NCI-H146 treated with DMSO at 0.1 percent for 48 hours (cell line): ENCODE measurements at regions not wholly inside any gene's neighbourhood (a gene's known extent, or its start where the extent isn't known, plus 50 kb on each side); places are given as distances from the start of the nearest gene placed in this dataset.

Experiments used
- DNase-seq: peaks from one replicate; lab custom pipeline; 2025; ENCODE audit not compliant: unreplicated experiment; lab: John Stamatoyannopoulos, UW

GRCh38 chr3:65118912-65119499, 431.2 kb upstream of the ADAMTS9 start:
- DNase-seq, result no peak

DNA sequence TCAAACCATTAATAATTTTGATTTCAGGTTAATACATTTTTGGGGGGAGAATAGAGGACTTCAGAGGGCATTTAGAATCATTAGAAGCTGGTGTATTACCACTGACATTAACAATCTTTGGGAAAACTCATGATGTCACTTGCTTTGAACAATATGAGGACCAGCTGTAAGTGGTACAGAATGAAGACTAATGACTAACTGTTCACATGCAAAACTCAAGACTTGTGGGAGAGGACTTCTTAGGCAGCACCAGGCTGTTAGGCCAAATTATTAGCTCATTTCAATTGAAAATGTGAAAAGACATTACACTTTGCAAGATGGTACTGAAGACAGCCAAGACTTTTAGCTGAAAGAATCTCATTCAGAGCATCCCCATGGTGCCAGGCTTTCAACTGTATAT, 426.2 kb upstream of the ADAMTS9 start:
- no peak for DNase-seq

- DNase-seq, result no peak
Measured at GRCh38 chr3:65112751-65113300, 425.0 kb upstream of the ADAMTS9 start.

- DNase-seq, result no peak
Measured at GRCh38 chr3:65110661-65111060, 422.9 kb upstream of the ADAMTS9 start.

- no peak for DNase-seq
Measured at GRCh38 chr3:65109966-65110500, 422.2 kb upstream of the ADAMTS9 start.

DNA sequence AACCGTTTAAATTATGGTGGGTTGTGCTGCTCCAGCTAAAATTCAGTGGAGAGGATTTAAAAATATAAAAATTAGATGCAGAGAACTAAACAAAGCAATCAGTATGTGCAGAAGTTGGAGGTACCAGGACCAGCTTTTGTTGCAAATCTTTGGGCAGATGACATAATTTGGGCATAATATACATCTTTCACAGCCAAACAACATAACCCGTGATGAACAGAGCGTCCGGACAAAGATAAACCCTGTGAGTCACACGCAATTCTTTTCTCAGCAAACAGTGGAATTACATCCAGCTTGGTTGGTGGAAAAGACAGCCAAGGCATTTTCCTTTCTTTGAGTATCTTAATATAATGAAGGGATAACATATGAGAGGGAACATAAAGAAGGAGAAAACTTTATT, 419.4 kb upstream of the ADAMTS9 start:
- DNase-seq, result no peak

DNA sequence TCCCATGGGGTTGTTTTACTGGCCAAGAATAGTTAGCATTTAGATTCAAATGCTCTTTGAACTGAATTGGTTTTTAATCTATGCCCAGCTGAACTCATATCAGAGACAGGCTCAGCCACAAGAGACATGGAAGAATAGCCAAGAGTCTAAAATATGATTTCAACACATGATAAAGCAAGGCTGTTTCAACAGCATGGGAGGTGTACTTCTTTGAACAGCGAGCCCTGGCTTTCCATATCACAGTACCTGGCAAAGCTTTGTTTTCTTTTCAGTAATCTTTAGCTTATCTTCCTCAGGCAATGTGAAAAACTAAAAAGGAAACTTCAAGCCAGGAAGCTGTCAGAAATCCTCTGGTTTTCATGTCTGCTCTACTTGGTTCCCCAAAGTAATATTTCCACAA, 413.6 kb upstream of the ADAMTS9 start:
- DNase-seq, result no peak

GRCh38 chr3:65098400-65098799, 410.6 kb upstream of the ADAMTS9 start:
- no peak for DNase-seq

DNA sequence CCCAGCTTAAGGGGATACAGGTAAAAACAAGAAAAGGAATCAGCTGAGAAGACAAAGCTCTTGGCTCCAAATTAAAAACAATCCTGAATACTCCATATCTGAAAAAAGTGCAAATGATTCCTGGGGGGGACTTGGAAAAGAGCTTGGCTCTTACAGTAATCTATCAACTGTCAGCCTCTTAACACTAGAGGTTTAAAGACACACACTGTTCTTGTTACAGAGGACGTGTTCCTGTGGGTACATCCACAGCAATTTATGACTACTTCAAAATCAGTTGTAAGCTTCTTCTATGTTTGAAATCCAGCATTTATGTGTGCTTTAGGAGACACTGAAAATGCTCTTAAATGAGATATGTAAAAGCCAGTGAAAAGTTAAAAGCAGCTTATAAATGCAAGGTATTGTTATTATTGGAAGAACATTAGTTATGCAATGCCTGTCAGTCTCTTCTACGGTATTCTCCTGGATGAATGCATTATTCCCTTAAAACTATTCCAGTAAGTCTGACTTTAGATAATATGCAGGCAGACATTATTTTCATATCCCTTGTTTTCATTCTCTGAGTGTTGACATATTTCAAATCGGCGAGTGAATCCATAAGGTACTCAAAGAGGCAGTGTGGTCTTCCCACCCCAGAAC, 408.4 kb upstream of the ADAMTS9 start:
- DNase-seq, result no peak

DNA sequence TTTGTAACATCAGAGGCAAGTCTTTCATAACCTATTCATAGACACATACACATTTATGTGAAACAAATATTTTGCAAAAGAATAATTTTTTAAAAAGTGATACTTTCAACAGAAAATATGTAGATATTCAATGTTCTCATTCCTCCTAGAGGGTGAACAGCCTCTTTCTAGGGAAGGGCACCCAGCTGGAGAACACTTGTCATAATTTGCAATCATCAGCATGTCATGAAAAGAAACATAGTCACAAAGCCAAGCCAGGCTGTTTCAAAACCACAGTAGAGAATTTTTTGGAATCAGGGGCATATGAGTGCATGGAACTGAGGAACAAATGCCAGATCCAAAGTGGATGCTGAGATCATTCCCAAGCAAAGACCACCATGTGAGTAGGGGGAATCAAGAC, 406.9 kb upstream of the ADAMTS9 start:
- no peak for DNase-seq

DNA sequence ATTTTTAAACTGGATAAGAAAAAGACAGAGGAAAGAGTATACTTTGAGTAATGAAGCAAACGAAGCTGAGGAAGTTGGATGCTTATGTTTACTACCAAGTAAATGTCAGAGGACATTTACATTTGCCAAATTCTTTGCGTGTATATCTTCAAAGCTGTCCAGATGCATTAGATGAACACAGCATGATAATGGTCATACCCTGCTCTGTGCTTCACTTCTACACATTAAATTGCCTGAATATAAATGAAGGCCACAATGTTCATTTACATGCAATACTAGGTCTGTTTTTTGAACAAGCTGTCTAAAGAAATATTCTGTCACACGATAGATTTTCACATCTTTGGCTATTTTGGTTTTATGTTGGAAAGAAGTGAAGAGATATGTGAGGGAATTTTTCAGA, 405.8 kb upstream of the ADAMTS9 start:
- no peak for DNase-seq

DNA sequence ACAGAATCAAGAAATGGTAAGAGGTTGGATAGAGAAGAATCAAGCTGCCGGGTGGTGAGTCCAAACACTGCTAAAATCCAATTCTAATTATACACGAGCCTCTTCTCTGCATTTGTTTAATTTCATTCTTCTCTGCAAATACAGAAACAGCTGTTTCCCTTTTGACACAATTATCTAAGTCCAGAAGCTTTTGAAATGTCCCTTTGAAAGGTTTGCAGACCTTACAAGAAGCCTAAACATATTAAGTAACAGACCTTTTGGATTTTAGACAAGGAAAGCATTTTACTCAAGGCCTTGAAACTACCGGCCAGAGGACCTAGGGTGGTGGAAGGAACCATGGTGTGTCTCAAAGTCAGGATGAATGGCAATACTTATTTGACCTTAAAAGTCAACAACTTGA, 403.8 kb upstream of the ADAMTS9 start:
- no peak for DNase-seq

GRCh38 chr3:65083240-65083639, 395.4 kb upstream of the ADAMTS9 start:
- no peak for DNase-seq

- DNase-seq, result no peak
Measured at GRCh38 chr3:65081536-65081935, 393.7 kb upstream of the ADAMTS9 start.

DNA sequence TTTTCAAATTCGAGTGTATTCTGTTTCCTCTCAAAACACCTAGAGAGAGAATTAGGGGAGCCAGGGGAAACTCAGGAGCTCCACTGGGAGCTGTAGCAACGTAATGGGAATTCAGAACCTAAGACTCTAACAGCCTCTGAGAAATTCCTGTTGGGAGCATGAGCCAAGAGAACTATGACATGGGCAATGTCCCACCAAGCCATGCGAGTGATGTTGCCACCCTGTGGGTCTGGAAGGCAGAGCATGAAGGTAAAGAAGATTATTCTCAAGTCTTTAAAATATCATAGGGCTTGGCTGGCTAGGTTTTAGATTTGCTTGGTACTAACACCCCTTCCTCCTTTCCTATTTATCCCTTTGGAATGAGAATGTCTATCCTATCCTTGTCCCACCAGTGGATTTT, 392.6 kb upstream of the ADAMTS9 start:
- no peak for DNase-seq

DNA sequence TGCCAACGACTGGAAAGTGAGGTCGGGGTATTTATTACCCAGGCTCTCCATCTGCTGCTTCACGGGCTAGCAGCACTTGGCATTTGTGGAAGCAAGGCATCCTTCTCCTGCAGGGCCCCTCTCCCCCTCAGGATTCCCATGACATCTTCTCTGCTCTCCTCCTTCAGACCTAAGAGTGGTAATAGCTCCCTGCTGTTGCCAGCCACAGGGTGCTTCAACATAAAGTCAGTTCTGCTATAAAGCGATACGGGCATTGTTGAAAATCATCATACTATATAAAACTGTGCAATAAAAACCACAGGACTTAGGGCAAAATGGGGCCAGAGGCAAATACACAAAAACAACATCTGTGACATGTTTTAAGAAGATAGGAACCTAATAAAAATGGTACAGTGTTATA, 391.8 kb upstream of the ADAMTS9 start:
- no peak for DNase-seq

GRCh38 chr3:65078748-65079147, 390.9 kb upstream of the ADAMTS9 start:
- no peak for DNase-seq

DNA sequence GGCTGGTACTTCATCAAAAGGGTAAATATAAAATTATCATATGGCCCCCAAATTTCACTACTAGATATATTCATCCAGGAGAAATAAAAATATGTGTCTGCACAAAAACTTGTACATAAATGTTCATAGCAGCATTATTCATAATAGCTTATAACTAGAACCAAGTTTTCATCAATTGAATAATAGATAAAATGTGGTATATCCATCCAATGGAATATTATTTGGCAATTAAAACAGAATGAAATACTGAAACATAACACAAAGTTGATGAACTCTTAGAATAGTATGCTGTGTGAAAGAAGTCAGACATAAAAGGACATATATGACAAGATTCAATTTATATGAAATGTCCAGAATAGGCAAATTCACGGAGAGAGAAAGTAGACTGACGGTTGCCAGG, 389.3 kb upstream of the ADAMTS9 start:
- no peak for DNase-seq

GRCh38 chr3:65070968-65071367, 383.2 kb upstream of the ADAMTS9 start:
- DNase-seq, result no peak

DNA sequence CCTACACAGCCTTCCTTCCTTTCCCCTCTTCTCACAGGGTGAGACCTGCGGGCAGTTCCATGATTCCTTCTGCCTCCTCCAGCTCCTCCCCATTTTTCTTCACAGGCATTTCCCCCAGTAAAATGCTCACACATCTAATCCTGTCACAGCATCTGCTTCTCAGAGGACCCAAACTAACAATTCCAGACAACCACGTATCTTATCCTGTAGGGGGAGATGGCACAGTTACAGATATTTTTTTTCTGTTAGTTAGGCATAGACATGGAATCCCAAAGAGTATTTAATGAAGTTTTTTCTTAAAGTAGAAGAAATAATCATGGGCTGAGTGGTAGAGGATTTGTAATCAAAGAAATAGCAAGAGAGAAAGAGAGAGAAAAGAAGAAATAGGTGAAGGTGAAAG, 373.1 kb upstream of the ADAMTS9 start:
- DNase-seq, result no peak

GRCh38 chr3:65052101-65052500, 364.3 kb upstream of the ADAMTS9 start:
- no peak for DNase-seq

DNA sequence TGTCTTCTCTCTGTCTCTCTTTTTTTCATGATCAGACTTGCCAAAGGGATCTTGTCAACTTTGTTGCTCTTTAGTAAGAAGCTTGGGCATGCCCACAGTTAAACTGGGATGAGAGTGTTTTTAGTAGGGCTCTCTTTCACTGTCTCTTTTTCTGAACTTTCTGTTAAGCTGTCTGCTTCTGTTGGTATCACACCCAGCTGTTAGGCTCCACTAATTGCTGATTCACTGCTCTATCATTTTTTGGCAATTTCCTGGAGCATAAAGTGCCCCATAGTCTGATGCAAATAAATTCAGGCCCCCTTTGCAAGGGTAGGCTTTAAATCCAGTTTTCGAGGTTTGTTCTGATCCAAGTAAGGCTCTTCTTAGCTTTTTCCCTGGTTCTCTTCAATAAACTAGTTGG, 360.4 kb upstream of the ADAMTS9 start:
- DNase-seq, result no peak

DNA sequence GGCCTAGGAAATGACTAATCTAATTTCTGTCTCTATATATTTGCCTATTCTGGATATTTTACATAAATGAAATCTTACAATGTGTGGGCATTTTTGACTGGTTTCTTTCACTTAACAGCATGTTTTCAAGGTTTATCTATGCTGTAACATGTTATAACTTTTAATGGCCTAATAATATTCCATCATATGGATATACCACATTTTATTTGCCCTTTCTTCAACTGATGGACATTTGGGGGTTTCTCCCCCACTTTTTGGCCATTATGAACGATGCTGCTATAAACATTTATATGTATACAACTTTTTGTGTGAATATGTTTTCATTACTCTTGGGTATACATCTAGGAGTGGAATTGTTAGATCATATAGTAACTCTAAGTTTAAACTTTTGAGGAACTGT, 357.3 kb upstream of the ADAMTS9 start:
- no peak for DNase-seq
